HepG2 (cell line): ENCODE measurements at regions not wholly inside any gene's neighbourhood (a gene's known extent, or its start where the extent isn't known, plus 50 kb on each side); places are given as distances from the start of the nearest gene placed in this dataset.

Experiments
- ATAC-seq: fragments of 200-7000 bp; cut with Tn5 transposase; 3 replicates; pipeline ENCODE4 v1.9.1; 2020; ENCODE audit warnings: mild to moderate bottlenecking, moderate library complexity
- BruUV-seq: library from RNA; stranded (reverse); fragments of 400-500 nt; replicated peaks from 2 replicates; lab custom pipeline; 2021; lab: Mats Ljungman, UMichigan
- CTCF ChIA-PET: fragments of 300-600 bp; formaldehyde crosslinking; extraction: SDS; loops from one replicate; lab custom pipeline; 2021; ENCODE audit warnings: low total read pairs, inconsistent platforms, low intra/inter-chr PET ratio; lab: Yijun Ruan, JAX
- POLR2A ChIA-PET: fragments of 350-600 bp; sonication (Branson Sonifier 250); formaldehyde crosslinking; loops from one replicate; lab custom pipeline; 2020; ENCODE audit warnings: antibody characterized with exemption, inconsistent platforms; lab: Yijun Ruan, JAX
- DNase-seq: peaks from one replicate; pipeline ENCODE4 v3.0.0-alpha.2; 2015; ENCODE audit warnings: low spot score
- FAIRE-seq: peaks from 3 replicates; lab custom pipeline; 2011; peaks lifted over from hg19 to GRCh38; lab: Jason Lieb, UNC
- H2AFZ ChIP-seq: one replicate; pipeline ENCODE4 v1.6.1; 2011; ENCODE audit warnings: low read length, inconsistent platforms
- H3K27ac ChIP-seq: fragments of 300-600 bp; 3 replicates; pipeline ENCODE4 v1.8.0; 2011; ENCODE audit warnings: mixed run types, mild to moderate bottlenecking, mixed read lengths, low read length, inconsistent platforms; ENCODE audit not compliant: insufficient read depth; ENCODE audit errors: extremely low read length
- H3K27me3 ChIP-seq, 2 experiments: fragments of 200-600 bp in 1 of 2; 2 replicates in 1 of 2; 3 replicates in 1 of 2; pipeline versions ENCODE4 v1.6.0 to v1.8.0; 2011; ENCODE audit warnings: low read length in 2 of 2, mild to moderate bottlenecking in 2 of 2, moderate library complexity in 2 of 2, inconsistent platforms in 1 of 2; ENCODE audit not compliant: insufficient read depth in 2 of 2, control insufficient read depth in 1 of 2
- H3K36me3 ChIP-seq, 2 experiments: fragments of 200-600 bp in 1 of 2; replicated peaks in 1 of 2; 2 replicates in 1 of 2; 3 replicates in 1 of 2; pipeline versions ENCODE4 v1.5.1 to v1.8.0; 2011; ENCODE audit warnings: low read length in 2 of 2, inconsistent platforms in 1 of 2; ENCODE audit not compliant: insufficient read depth in 2 of 2, control insufficient read depth in 1 of 2
- H3K4me1 ChIP-seq: 2 replicates; pipeline ENCODE4 v1.5.1; 2012; ENCODE audit warnings: low read length, inconsistent platforms; ENCODE audit not compliant: insufficient read depth
- H3K4me2 ChIP-seq: 2 replicates; pipeline ENCODE4 v1.6.0; 2011; ENCODE audit warnings: low read depth, low read length, inconsistent platforms
- H3K4me3 ChIP-seq, 3 experiments: fragments of 200-600 bp in 1 of 3; sonication (generic), shearing (Covaris generic) in 1 of 3; replicated peaks in 1 of 3; 2 replicates each; pipeline ENCODE4 v1.5.1; 2011 to 2016; ENCODE audit warnings: low read length in 3 of 3, inconsistent platforms in 2 of 3, low read depth in 2 of 3, mild to moderate bottlenecking in 2 of 3, control low read depth in 1 of 3, mixed read lengths in 1 of 3; ENCODE audit not compliant: insufficient read depth in 1 of 3
- H3K79me2 ChIP-seq: one replicate; pipeline ENCODE4 v1.6.1; 2011; ENCODE audit warnings: low read length, inconsistent platforms; ENCODE audit not compliant: insufficient read depth
- H3K9ac ChIP-seq: 2 replicates; pipeline ENCODE4 v1.6.0; 2011; ENCODE audit warnings: mild to moderate bottlenecking, low read depth, low read length, inconsistent platforms; ENCODE audit not compliant: insufficient read depth
- H3K9me3 ChIP-seq: 2 replicates; pipeline ENCODE4 v1.5.1; 2012; ENCODE audit warnings: mild to moderate bottlenecking, low read length
- H4K20me1 ChIP-seq: 2 replicates; pipeline ENCODE4 v1.6.0; 2011; ENCODE audit warnings: inconsistent platforms, mild to moderate bottlenecking, low read length, moderate library complexity; ENCODE audit not compliant: insufficient read depth
- DMAP1 ChIP-seq: IDR thresholded peaks from 2 replicates; pipeline ENCODE4 v1.6.1; 2016
- E2F2 ChIP-seq: sonication (generic); formaldehyde crosslinking; IDR thresholded peaks from 2 replicates; pipeline ENCODE4 v1.4.0; 2020; ENCODE audit warnings: missing genetic modification reagents, borderline replicate concordance
- HDAC6 ChIP-seq: fragments of 200-600 bp; sonication (generic); IDR thresholded peaks from 2 replicates; pipeline ENCODE4 v1.7.0; 2017; ENCODE audit warnings: mild to moderate bottlenecking, antibody characterized with exemption, low read length, low read depth
- HHEX ChIP-seq: IDR thresholded peaks from 2 replicates; pipeline ENCODE4 v1.6.1; 2016; ENCODE audit warnings: control low read depth
- HNRNPLL ChIP-seq: fragments of 200-400 bp; formaldehyde crosslinking; IDR thresholded peaks from 2 replicates; pipeline ENCODE4 v1.6.1; 2017; ENCODE audit warnings: mild to moderate bottlenecking, low read depth, low read length; ENCODE audit not compliant: poor library complexity, severe bottlenecking
- MATR3 ChIP-seq: sonication (generic); formaldehyde crosslinking; IDR thresholded peaks from 2 replicates; pipeline ENCODE4 v1.4.0; 2020; ENCODE audit warnings: missing genetic modification reagents
- MXI1 ChIP-seq: IDR thresholded peaks from 3 replicates; pipeline ENCODE4 v1.6.1; 2012; ENCODE audit warnings: low read depth, low read length, inconsistent platforms, borderline replicate concordance
- NFAT5 ChIP-seq: sonication (generic); formaldehyde crosslinking; IDR thresholded peaks from 2 replicates; pipeline ENCODE4 v1.4.0; 2020; ENCODE audit warnings: missing genetic modification reagents
- RCOR2 ChIP-seq: IDR thresholded peaks from 2 replicates; pipeline ENCODE4 v1.6.1; 2016; ENCODE audit warnings: missing biosample characterization, missing genetic modification reagents
- RXRA ChIP-seq: sonication (generic); formaldehyde crosslinking; IDR thresholded peaks from 2 replicates; pipeline ENCODE4 v1.5.1; 2020; ENCODE audit warnings: missing genetic modification reagents
- SKIL ChIP-seq: sonication (generic); formaldehyde crosslinking; IDR thresholded peaks from 2 replicates; pipeline ENCODE4 v1.8.0; 2022; ENCODE audit warnings: missing genetic modification reagents, mild to moderate bottlenecking, moderate library complexity, borderline replicate concordance
- SMARCC2 ChIP-seq: fragments of 450-650 bp; IDR thresholded peaks from 2 replicates; pipeline ENCODE4 v1.6.1; 2017; ENCODE audit warnings: antibody characterized with exemption, mild to moderate bottlenecking
- TERF1 ChIP-seq: sonication (generic); formaldehyde crosslinking; IDR thresholded peaks from 2 replicates; pipeline ENCODE4 v1.8.0; 2022; ENCODE audit warnings: mild to moderate bottlenecking, missing genetic modification reagents, moderate library complexity
- ZIK1 ChIP-seq: sonication (generic); formaldehyde crosslinking; IDR thresholded peaks from 2 replicates; pipeline ENCODE4 v1.5.0; 2020; ENCODE audit warnings: mild to moderate bottlenecking, low read depth, missing genetic modification reagents, borderline replicate concordance
- ZMYM4 ChIP-seq: sonication (generic); formaldehyde crosslinking; IDR thresholded peaks from 2 replicates; pipeline ENCODE4 v1.8.1; 2023; ENCODE audit warnings: mild to moderate bottlenecking, missing genetic modification reagents
- ZNF441 ChIP-seq: sonication (generic); formaldehyde crosslinking; IDR thresholded peaks from 2 replicates; pipeline ENCODE4 v1.7.0; 2021; ENCODE audit warnings: missing genetic modification reagents, borderline replicate concordance
- ZNF572 ChIP-seq: sonication (generic); formaldehyde crosslinking; IDR thresholded peaks from 2 replicates; pipeline ENCODE4 v1.5.1; 2020; ENCODE audit warnings: mild to moderate bottlenecking, missing genetic modification reagents
- ZNF652 ChIP-seq: IDR thresholded peaks from 2 replicates; pipeline ENCODE4 v1.6.1; 2016; ENCODE audit warnings: low read depth, borderline replicate concordance
- WGBS: methylation state at CpG from one replicate; pipeline ENCODE4 v1.1.6; 2017; ENCODE audit warnings: low lambda C conversion rate; 5-methylcytosine and 5-hydroxymethylcytosine counted together
- in situ Hi-C: cut with HindIII; loops from 2 replicates; pipeline ENCODE4 v1.10.0; 2017; ENCODE audit warnings: low pct_unique_long_range_greater_than_20kb; ENCODE audit not compliant: extremely low pct_ligation_motif_present
- intact Hi-C: fragments of 100-400 bp; cut with micrococcal nuclease; formaldehyde crosslinking; loops from one replicate; pipeline ENCODE4 v1.10.0; 2022; ENCODE audit not compliant: unreplicated experiment

- ATAC-seq = no peak
- TF ChIP-seq MXI1 (no peak), HNRNPLL (no peak), HHEX (no peak), RXRA (CRISPR knock-in tag) (no peak), TERF1 (CRISPR knock-in tag) (no peak), DMAP1 (CRISPR knock-in tag) (no peak), NFAT5 (CRISPR knock-in tag) (no peak), SMARCC2 (no peak), MATR3 (CRISPR knock-in tag) (no peak), ZIK1 (CRISPR knock-in tag) (no peak), ZNF652 (CRISPR knock-in tag) (no peak), ZMYM4 (no peak), ZNF441 (CRISPR knock-in tag) (no peak), SKIL (CRISPR knock-in tag) (no peak), HDAC6 (no peak), ZNF572 (CRISPR knock-in tag) (no peak), E2F2 (CRISPR knock-in tag) (no peak), RCOR2 (no peak)
These were observed 216.9 kb upstream of the FERD3L start for GRCh38 chr7:19362099-19362498.

More at GRCh38 chr7:19362099-19362498, 216.9 kb upstream of the FERD3L start:
- Histone ChIP-seq H3K9ac (no peak overlapping the region), H3K36me3 (no peaks in the 10 kb centered on the region), H3K27me3 (no peaks in the 10 kb centered on the region), H3K4me2 (no peak overlapping the region), H2AFZ (no peak overlapping the region), H4K20me1 (no peaks in the 10 kb centered on the region), H3K9me3 (peaks cover 8% of the 10 kb centered on the region; the same call in 1 of the 2 replicates), H3K4me1 (no peaks in the 10 kb centered on the region), H3K27ac (no peak overlapping the region), H3K4me3 (no peak overlapping the region), H3K79me2 (no peaks in the 10 kb centered on the region)
- FAIRE-seq (no peak), DNase-seq (no peak)
- no TSS peak for BruUV-seq
- 0% methylated on average over 2 of the region's 2 CpGs for WGBS
- intact Hi-C loops (no loop called here), in situ Hi-C loops (no loop called here)
- POLR2A ChIA-PET = no interaction called here
- CTCF ChIA-PET = no interaction called here
